22Rv1 (cell line): ENCODE measurements at regions not wholly inside any gene's neighbourhood (a gene's known extent, or its start where the extent isn't known, plus 50 kb on each side); places are given as distances from the start of the nearest gene placed in this dataset.

Experiments used
- CTCF ChIP-seq: fragments of 450-650 bp; IDR thresholded peaks from 2 replicates; pipeline ENCODE4 v1.5.1; 2017; ENCODE audit warnings: mild to moderate bottlenecking
- ZFX ChIP-seq: fragments of 450-650 bp; IDR thresholded peaks from 2 replicates; pipeline ENCODE4 v1.6.1; 2017; ENCODE audit warnings: antibody characterized with exemption, borderline replicate concordance

- TF ChIP-seq CTCF (no peak), ZFX (no peak)
Observed at GRCh38 chr4:10303291-10303690, 153.9 kb downstream of the ZNF518B start.
